H1 (cell line): ENCODE measurements at regions not wholly inside any gene's neighbourhood (a gene's known extent, or its start where the extent isn't known, plus 50 kb on each side); places are given as distances from the start of the nearest gene placed in this dataset.

Source experiments
- CTCF ChIA-PET: fragments of 300-600 bp; sonication (Branson Sonifier 250); formaldehyde crosslinking; loops from one replicate; lab custom pipeline; 2021; ENCODE audit not compliant: partially characterized antibody; lab: Charles Lee
- POLR2A ChIA-PET: fragments of 300-600 bp; sonication (Branson Sonifier 250); formaldehyde crosslinking; loops from one replicate; lab custom pipeline; 2021; ENCODE audit warnings: inconsistent platforms; ENCODE audit not compliant: partially characterized antibody; lab: Charles Lee
- DNase-seq, 2 experiments: peaks; one replicate each; pipeline versions ENCODE4 v3.0.0 to v3.0.0-alpha.2; 2010 to 2022; ENCODE audit warnings: low spot score in 2 of 2, low read depth in 1 of 2, mixed read lengths in 1 of 2
- FAIRE-seq: peaks from 2 replicates; lab custom pipeline; 2011; peaks lifted over from hg19 to GRCh38; lab: Jason Lieb, UNC
- H2AFZ ChIP-seq: 2 replicates; pipeline ENCODE4 v1.8.1; 2012; ENCODE audit warnings: low read length, inconsistent platforms
- H2AK5ac ChIP-seq: 2 replicates; pipeline ENCODE4 v1.6.1; 2013; ENCODE audit warnings: low read depth, low read length
- H2BK120ac ChIP-seq: replicated peaks from 2 replicates; pipeline ENCODE3; 2013; ENCODE audit warnings: low read depth, low read length, inconsistent platforms
- H2BK12ac ChIP-seq: 2 replicates; pipeline ENCODE4 v1.6.1; 2013; ENCODE audit warnings: low read depth, low read length
- H2BK15ac ChIP-seq: 2 replicates; pipeline ENCODE4 v1.6.1; 2013; ENCODE audit warnings: low read length
- H2BK20ac ChIP-seq: 2 replicates; pipeline ENCODE4 v1.6.1; 2013; ENCODE audit warnings: low read length
- H2BK5ac ChIP-seq: 2 replicates; pipeline ENCODE4 v1.6.1; 2013; ENCODE audit warnings: low read depth, low read length
- H3K14ac ChIP-seq: 2 replicates; pipeline ENCODE4 v1.6.1; 2013; ENCODE audit warnings: inconsistent platforms; ENCODE audit not compliant: insufficient read length
- H3K18ac ChIP-seq: 2 replicates; pipeline ENCODE4 v1.6.1; 2013; ENCODE audit warnings: low read length; ENCODE audit errors: extremely low read depth
- H3K23ac ChIP-seq: 2 replicates; pipeline ENCODE4 v1.6.1; 2013; ENCODE audit warnings: inconsistent platforms; ENCODE audit not compliant: insufficient read length
- H3K23me2 ChIP-seq: 2 replicates; pipeline ENCODE4 v1.6.1; 2013; ENCODE audit warnings: low read depth, low read length
- H3K27ac ChIP-seq: 2 replicates; pipeline ENCODE4 v1.6.1; 2011; ENCODE audit warnings: low read depth, low read length, inconsistent platforms
- H3K27me3 ChIP-seq, 4 experiments: replicated peaks in 1 of 4; 1 replicate in 1 of 4; 2 replicates in 3 of 4; pipeline versions ENCODE4 v1.6.1 to v1.8.1; 2011 to 2013; ENCODE audit warnings: low read length in 3 of 4, mild to moderate bottlenecking in 3 of 4, inconsistent platforms in 2 of 4, mixed read lengths in 2 of 4, moderate library complexity in 1 of 4; ENCODE audit not compliant: control insufficient read depth in 3 of 4, insufficient read depth in 3 of 4; ENCODE audit errors: extremely low read depth in 1 of 4
- H3K36me3 ChIP-seq, 4 experiments: 2 replicates each; pipeline versions ENCODE4 v1.6.1 to v1.8.1; 2011 to 2013; ENCODE audit warnings: mild to moderate bottlenecking in 4 of 4, low read length in 3 of 4, moderate library complexity in 2 of 4, control low read depth in 1 of 4, inconsistent platforms in 1 of 4; ENCODE audit not compliant: insufficient read depth in 4 of 4, control insufficient read depth in 2 of 4
- H3K4ac ChIP-seq: replicated peaks from 2 replicates; pipeline ENCODE3; 2013; ENCODE audit warnings: low read length, low read depth, mixed read lengths, inconsistent platforms; ENCODE audit not compliant: insufficient read length
- H3K4me1 ChIP-seq, 4 experiments: replicated peaks in 1 of 4; 1 replicate in 1 of 4; 2 replicates in 3 of 4; pipeline versions ENCODE4 v1.6.1 to v1.8.1; 2011 to 2013; ENCODE audit warnings: low read length in 3 of 4, inconsistent platforms in 2 of 4, mixed read lengths in 1 of 4; ENCODE audit not compliant: insufficient read depth in 4 of 4, control insufficient read depth in 3 of 4
- H3K4me2 ChIP-seq, 2 experiments: 2 replicates each; pipeline versions ENCODE4 v1.6.1 to v1.8.1; 2011 to 2013; ENCODE audit warnings: low read depth in 2 of 2, low read length in 2 of 2, control low read depth in 1 of 2, inconsistent platforms in 1 of 2, mild to moderate bottlenecking in 1 of 2; ENCODE audit not compliant: insufficient read depth in 1 of 2
- H3K4me3 ChIP-seq, 4 experiments: fragments of 200-600, 300-600 bp in 1 of 4; sonication (generic), shearing (Covaris generic), sonication (Bioruptor Twin) in 1 of 4; 2 replicates each; pipeline versions ENCODE4 v1.5.1 to v1.8.1; 2011 to 2016; ENCODE audit warnings: low read length in 4 of 4, low read depth in 3 of 4, control low read depth in 2 of 4, inconsistent platforms in 2 of 4, mild to moderate bottlenecking in 2 of 4, mixed read lengths in 1 of 4, moderate library complexity in 1 of 4; ENCODE audit not compliant: insufficient read depth in 2 of 4; ENCODE audit errors: extremely low read depth in 1 of 4
- H3K56ac ChIP-seq: replicated peaks from 2 replicates; pipeline ENCODE3; 2013; ENCODE audit warnings: low read depth, mild to moderate bottlenecking, mixed read lengths, low read length, inconsistent platforms; ENCODE audit not compliant: insufficient read length
- H3K79me1 ChIP-seq: 2 replicates; pipeline ENCODE4 v1.6.1; 2013; ENCODE audit warnings: low read depth, low read length, control low read depth
- H3K79me2 ChIP-seq, 2 experiments: 2 replicates each; pipeline versions ENCODE4 v1.6.1 to v1.8.1; 2012 to 2013; ENCODE audit warnings: low read length in 2 of 2, mild to moderate bottlenecking in 2 of 2, inconsistent platforms in 1 of 2; ENCODE audit not compliant: insufficient read depth in 2 of 2, control insufficient read depth in 1 of 2
- H3K9ac ChIP-seq, 4 experiments: replicated peaks in 1 of 4; 1 replicate in 1 of 4; 2 replicates in 3 of 4; pipeline versions ENCODE4 v1.6.1 to v1.8.1; 2011 to 2013; ENCODE audit warnings: low read depth in 3 of 4, low read length in 3 of 4, control low read depth in 2 of 4, mild to moderate bottlenecking in 2 of 4, moderate library complexity in 2 of 4, inconsistent platforms in 1 of 4; ENCODE audit errors: extremely low read depth in 1 of 4
- H3K9me3 ChIP-seq, 2 experiments: 2 replicates each; pipeline versions ENCODE4 v1.6.1 to v1.8.1; 2012 to 2013; ENCODE audit warnings: mild to moderate bottlenecking in 2 of 2, moderate library complexity in 2 of 2, control low read depth in 1 of 2, inconsistent platforms in 1 of 2, low read depth in 1 of 2, low read length in 1 of 2, mixed read lengths in 1 of 2; ENCODE audit not compliant: insufficient read depth in 2 of 2
- H4K20me1 ChIP-seq, 2 experiments: replicated peaks in 1 of 2; 2 replicates each; pipeline versions ENCODE3 to v1.8.1; 2011 to 2013; ENCODE audit warnings: inconsistent platforms in 2 of 2, low read length in 2 of 2, mild to moderate bottlenecking in 1 of 2; ENCODE audit not compliant: insufficient read depth in 2 of 2, control insufficient read depth in 1 of 2
- H4K5ac ChIP-seq: 2 replicates; pipeline ENCODE4 v1.6.1; 2013; ENCODE audit warnings: low read length, low read depth, mixed read lengths, inconsistent platforms; ENCODE audit not compliant: insufficient read length
- H4K8ac ChIP-seq: 2 replicates; pipeline ENCODE4 v1.8.0; 2013; ENCODE audit warnings: mild to moderate bottlenecking, moderate library complexity, low read length, inconsistent platforms; ENCODE audit not compliant: insufficient read depth; ENCODE audit errors: extremely low read depth
- H4K91ac ChIP-seq: replicated peaks from 2 replicates; pipeline ENCODE3; 2013; ENCODE audit warnings: low read length, mixed read lengths, inconsistent platforms; ENCODE audit not compliant: insufficient read length
- ASH2L ChIP-seq: fragments of 200-600, 300-600 bp; sonication (generic); IDR thresholded peaks from one replicate; pipeline ENCODE4 v1.7.1; 2017; ENCODE audit warnings: low read length
- BRCA1 ChIP-seq: IDR thresholded peaks from 2 replicates; pipeline ENCODE4 v1.6.1; 2012; ENCODE audit warnings: low read depth, low read length, improper control_type of control experiment
- CTBP2 ChIP-seq: IDR thresholded peaks from 2 replicates; pipeline ENCODE4 v1.7.0; 2011; ENCODE audit warnings: borderline replicate concordance, mild to moderate bottlenecking, moderate library complexity, mixed read lengths, low read length; ENCODE audit not compliant: insufficient read depth, insufficient read length
- GABPA ChIP-seq: IDR thresholded peaks from 2 replicates; pipeline ENCODE4 v1.6.1; 2011; ENCODE audit warnings: mild to moderate bottlenecking, low read length, moderate library complexity, borderline replicate concordance; ENCODE audit not compliant: insufficient read depth
- JUN ChIP-seq: IDR thresholded peaks from 2 replicates; pipeline ENCODE4 v1.6.1; 2011; ENCODE audit warnings: low read depth, mild to moderate bottlenecking, improper control_type of control experiment, low read length
- KDM5A ChIP-seq: fragments of 200-600 bp; IDR thresholded peaks from 2 replicates; pipeline ENCODE4 v1.7.1; 2012; ENCODE audit warnings: mild to moderate bottlenecking, low read length, inconsistent platforms, mixed read lengths
- NANOG ChIP-seq: IDR thresholded peaks from 2 replicates; pipeline ENCODE4 v1.6.1; 2011; ENCODE audit warnings: low read length, low read depth, mild to moderate bottlenecking, inconsistent platforms; ENCODE audit not compliant: insufficient read depth, poor library complexity, severe bottlenecking
- PHF8 ChIP-seq: fragments of 200-600 bp; sonication (generic); conservative IDR thresholded peaks from 2 replicates; pipeline ENCODE4 v1.7.1; 2012; ENCODE audit warnings: low read depth, mild to moderate bottlenecking, inconsistent platforms, low read length, moderate library complexity
- RFX5 ChIP-seq: IDR thresholded peaks from 2 replicates; pipeline ENCODE4 v1.6.1; 2011; ENCODE audit warnings: low read depth, low read length, improper control_type of control experiment, borderline replicate concordance
- WGBS, 2 experiments: shearing (Covaris generic) in 1 of 2; methylation state at CpG; one replicate each; pipeline versions ENCODE4 v1.1.6 to v1.1.7; 2013 to 2015; ENCODE audit warnings: low lambda C conversion rate in 2 of 2, mixed read lengths in 2 of 2, inconsistent platforms in 1 of 2, low coverage in 1 of 2, missing lambda C conversion rate in 1 of 2; ENCODE audit not compliant: insufficient replicate concordance in 2 of 2, insufficient coverage in 1 of 2, insufficient read length in 1 of 2; ENCODE audit errors: extremely low coverage in 1 of 2, missing lambda C conversion rate in 1 of 2; 5-methylcytosine and 5-hydroxymethylcytosine counted together
- TF ChIP-seq, protein P1 (sequence below): IDR thresholded peaks from 2 replicates; pipeline ENCODE4 v1.6.1; 2011; ENCODE audit warnings: low read length, improper control_type of control experiment

DNA sequence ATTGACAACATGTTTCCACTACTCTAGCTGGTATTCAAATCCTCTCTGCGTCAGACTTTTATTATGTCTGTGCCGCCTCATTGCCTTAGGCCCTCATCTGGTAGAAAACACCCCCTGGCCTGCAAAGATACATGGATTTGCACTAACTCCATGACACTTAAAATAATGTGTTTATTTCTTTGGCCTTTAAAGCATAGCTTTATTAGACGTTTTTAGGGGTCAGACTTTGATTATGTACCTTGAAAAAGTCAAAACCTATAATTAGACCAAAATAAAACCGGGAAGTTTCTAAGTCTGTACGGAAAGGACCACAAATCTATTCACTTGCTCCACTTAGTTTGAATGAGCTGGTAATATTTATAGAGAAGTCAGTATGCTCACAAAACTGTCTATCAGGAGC is 357.9 kb upstream of the NOX3 start:
- H4K5ac ChIP-seq = no peak overlapping the region
- no peak for FAIRE-seq

More for the DNA sequence above, 357.9 kb upstream of the NOX3 start:
- Histone ChIP-seq H3K79me1 (no peaks in the 10 kb centered on the region), H2BK12ac (no peak overlapping the region), H3K4ac (no peak overlapping the region), H3K23ac (no peak overlapping the region), H3K36me3 (no peaks in the 10 kb centered on the region), H2BK20ac (no peak overlapping the region), H3K9ac (no peak overlapping the region), H3K27me3 (no peaks in the 10 kb centered on the region), H3K27ac (no peak overlapping the region), H3K4me2 (no peak overlapping the region), H3K56ac (no peak overlapping the region), H3K4me1 (no peaks in the 10 kb centered on the region), H4K20me1 (no peaks in the 10 kb centered on the region), H3K79me2 (no peaks in the 10 kb centered on the region), H2BK15ac (no peak overlapping the region), H4K8ac (no peak overlapping the region), H2AK5ac (no peak overlapping the region), H3K9me3 (no peaks in the 10 kb centered on the region), H3K4me3 (no peak overlapping the region), H4K91ac (no peak overlapping the region), H2AFZ (no peak overlapping the region), H2BK120ac (no peak overlapping the region), H3K14ac (no peak overlapping the region), H2BK5ac (no peak overlapping the region), H3K23me2 (no peaks in the 10 kb centered on the region), H3K18ac (no peak overlapping the region)
- POLR2A ChIA-PET = no interaction called here
- no peak for TF ChIP-seq PHF8
- TF ChIP-seq CTBP2 = no peak
- TF ChIP-seq GABPA = no peak
- no peak for TF ChIP-seq BRCA1
- TF ChIP-seq ASH2L = no peak
- TF ChIP-seq RFX5 = no peak
- no peak for TF ChIP-seq KDM5A
- TF ChIP-seq, protein P1, sequence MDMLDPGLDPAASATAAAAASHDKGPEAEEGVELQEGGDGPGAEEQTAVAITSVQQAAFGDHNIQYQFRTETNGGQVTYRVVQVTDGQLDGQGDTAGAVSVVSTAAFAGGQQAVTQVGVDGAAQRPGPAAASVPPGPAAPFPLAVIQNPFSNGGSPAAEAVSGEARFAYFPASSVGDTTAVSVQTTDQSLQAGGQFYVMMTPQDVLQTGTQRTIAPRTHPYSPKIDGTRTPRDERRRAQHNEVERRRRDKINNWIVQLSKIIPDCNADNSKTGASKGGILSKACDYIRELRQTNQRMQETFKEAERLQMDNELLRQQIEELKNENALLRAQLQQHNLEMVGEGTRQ = no peak
- TF ChIP-seq JUN = no peak
- no peak for TF ChIP-seq NANOG
- CTCF ChIA-PET = no interaction called here
- WGBS, 2 experiments = 82% methylated on average over 5 of the region's 5 CpGs; no CpG with 5 or more reads in 1 of the 2 experiments
- DNase-seq = no peak
